ENCODE measurements at regions not wholly inside any gene's neighbourhood (a gene's known extent, or its start where the extent isn't known, plus 50 kb on each side); places are given as distances from the start of the nearest gene placed in this dataset.
"Not testable (repeated sequence)": the region's sequence is repeated elsewhere in the genome, so short reads cannot be mapped to it uniquely, and the experiment has no call there.

- no peak for DNase-seq (ENCODE audit: low spot score)
These were observed 217.8 kb downstream of the SHOX start for GRCh38 chrX:848386-848785.

DNA sequence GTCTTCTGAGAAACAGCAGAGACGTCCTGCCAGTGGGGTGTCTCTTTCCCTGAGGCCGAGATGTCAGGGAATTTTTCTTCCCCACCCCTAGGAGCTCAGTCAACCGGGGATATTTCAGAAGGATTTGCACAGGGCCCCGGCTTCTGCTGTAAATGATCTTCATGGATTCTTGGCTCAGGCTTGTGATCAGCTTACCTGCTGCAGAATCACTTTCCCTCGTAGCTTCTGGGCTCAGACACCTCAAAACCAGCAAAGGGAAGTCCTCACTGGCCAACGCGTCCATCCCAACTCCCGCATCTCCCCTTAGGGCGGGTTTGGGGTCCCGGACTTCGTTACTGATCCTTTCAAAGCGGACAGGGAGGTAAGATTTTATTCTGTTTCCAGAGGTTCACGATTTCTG, 212.7 kb downstream of the SHOX start:
- no peak for DNase-seq (ENCODE audit: low spot score)

DNA sequence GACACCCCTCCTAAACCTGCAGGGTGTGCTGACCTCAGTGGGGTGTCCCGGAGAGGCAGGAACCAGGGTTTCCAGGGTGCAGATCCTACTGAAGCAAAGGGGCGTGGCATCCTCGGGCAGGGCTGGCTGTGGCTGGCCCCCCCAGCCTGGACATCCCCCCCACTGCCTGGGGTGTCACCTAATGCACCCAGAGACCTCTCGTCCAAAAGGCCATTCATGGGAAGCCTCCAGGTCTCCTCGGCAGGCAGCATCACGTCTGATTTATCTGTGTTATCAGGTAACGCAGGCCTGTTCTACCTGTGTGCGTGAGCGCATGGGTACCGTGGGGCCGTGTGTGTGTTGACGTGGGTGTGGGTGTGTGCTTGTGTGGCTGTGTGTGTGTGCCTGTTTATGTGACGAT, 210.0 kb downstream of the SHOX start:
- no peak for DNase-seq (ENCODE audit: low spot score)

- not testable (repeated sequence) for DNase-seq (ENCODE audit: low spot score)
These were observed 208.1 kb downstream of the SHOX start for GRCh38 chrX:838666-839065.

- DNase-seq (ENCODE audit: low spot score), result not testable (repeated sequence)
These were observed 205.3 kb downstream of the SHOX start for GRCh38 chrX:835857-836256.

DNA sequence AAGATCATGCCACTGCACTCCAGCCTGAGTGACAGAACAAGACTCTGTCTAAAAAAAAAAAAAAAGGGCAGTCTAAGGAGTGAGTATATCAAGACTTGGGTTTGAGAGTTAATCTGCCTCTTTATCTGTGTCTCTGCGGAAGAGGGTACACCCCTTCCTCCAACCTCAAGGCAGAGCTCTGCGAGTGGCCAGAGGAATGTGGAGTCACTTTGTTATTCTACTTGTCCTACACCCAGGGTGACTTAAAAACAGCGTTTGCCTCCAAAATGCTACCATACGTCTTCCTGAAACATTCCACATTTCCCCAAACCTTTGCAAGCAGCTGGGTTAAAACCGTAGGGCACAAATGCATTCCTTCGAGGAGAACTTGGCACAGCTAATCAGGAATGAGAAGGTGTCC, 199.9 kb downstream of the SHOX start:
- no peak for DNase-seq (ENCODE audit: low spot score)

DNA sequence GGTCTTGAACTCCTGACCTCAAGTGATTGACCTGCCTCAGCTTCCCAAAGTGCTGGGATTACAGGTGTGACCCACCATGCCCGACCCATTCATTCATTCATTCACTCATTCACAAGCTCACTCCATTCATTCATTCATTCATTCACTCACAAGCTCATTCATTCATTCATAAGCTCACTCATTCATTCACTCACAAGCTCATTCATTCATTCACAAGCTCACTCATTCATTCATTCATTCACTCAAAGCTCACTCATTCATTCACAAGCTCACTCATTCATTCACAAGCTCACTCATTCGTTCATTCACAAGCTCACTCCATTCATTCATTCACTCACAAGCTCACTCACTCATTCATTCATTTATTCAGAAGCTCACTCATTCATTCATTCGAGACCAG, 198.6 kb downstream of the SHOX start:
- no peak for DNase-seq (ENCODE audit: low spot score)

- no peak for DNase-seq (ENCODE audit: low spot score)
These were observed 197.9 kb downstream of the SHOX start for GRCh38 chrX:828411-828959.

DNA sequence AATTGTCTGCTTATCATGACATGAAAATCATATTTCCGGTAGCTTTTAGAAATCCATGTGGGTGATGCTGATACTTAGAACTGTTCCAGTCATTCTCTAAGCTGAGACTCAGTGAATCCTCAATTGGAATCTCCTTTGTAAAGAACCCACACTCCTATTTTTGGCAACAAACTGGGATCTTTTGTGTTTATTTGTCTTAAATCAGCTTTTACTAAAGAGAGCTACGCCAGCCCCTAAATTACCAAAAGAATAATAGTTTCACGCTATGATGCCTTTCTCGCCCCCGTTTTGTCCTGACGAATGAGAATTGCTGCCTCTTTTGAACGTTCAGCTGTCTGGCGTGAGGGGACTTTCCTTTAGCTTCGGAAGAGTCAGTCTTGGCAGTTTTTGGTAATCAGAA, 195.9 kb downstream of the SHOX start:
- DNase-seq (ENCODE audit: low spot score), result no peak

DNA sequence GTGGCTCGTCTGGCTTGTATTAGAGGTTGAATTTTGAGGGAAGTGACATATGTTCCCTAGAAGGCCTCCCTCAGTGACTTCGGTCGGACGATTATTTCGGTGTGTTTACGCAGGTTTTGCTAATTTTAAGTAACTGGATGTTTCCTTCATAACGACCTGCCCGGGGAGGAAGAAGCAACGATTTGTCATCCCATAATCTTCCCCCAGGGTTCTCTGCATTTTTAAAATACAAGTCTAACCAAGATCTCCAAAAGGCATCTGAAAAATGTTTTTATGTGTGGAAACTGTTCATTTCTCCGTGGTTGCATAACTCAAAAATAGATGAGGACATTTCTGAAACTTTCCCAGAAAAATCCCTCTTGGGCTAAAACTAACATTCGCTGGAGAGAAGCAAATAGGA, 195.4 kb downstream of the SHOX start:
- DNase-seq (ENCODE audit: low spot score), result no peak

- DNase-seq (ENCODE audit: low spot score), result not testable (repeated sequence)
These were observed 192.5 kb downstream of the SHOX start for GRCh38 chrX:823073-823472.

- no peak for DNase-seq (ENCODE audit: low spot score)
These were observed 190.9 kb downstream of the SHOX start for GRCh38 chrX:821327-822107.

- no peak for DNase-seq (ENCODE audit: low spot score)
These were observed 189.1 kb downstream of the SHOX start for GRCh38 chrX:819684-820083.

DNA sequence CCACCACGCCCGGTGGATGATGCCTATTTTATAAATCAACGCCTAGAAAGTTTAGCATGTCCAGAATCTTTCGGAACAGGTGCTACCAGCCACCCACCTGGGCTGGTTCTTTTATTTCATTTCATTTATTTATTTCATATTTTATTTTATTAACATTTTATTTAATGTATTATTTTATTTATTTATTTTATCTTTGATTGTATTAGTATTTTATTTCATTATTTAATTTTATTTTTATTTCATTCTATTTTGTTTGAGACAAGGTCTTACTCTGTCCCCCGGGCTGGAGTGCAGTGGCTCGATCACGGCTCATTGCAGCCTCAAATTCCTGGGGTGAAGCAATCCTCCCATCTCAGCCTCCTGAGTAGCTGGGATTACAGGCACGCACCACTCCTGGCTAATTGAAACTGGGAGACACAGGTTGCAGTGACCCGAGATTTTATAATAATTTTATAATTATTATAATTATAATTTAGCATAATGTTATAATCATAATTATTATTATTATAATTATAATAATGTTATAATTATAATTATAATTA, 187.2 kb downstream of the SHOX start:
- DNase-seq (ENCODE audit: low spot score), result no peak

DNA sequence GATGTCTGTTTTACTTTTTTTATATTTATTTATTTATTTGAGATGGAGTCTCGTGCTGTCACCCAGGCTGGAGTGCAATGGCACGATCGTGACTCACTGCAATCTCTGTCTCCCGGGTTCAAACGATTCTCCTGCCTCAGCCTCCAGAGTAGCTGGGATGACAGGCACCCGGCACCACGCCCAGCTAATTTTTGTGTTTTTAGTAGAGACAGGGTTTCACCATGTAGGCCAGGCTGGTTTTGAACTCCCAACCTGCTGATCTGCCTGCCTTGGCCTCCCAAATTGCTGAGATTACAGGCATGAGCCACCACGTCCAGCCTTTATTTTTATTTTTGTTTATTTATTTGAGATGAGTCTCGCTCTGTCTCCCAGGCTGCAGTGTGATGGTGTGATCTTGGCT, 186.6 kb downstream of the SHOX start:
- not testable (repeated sequence) for DNase-seq (ENCODE audit: low spot score)

DNA sequence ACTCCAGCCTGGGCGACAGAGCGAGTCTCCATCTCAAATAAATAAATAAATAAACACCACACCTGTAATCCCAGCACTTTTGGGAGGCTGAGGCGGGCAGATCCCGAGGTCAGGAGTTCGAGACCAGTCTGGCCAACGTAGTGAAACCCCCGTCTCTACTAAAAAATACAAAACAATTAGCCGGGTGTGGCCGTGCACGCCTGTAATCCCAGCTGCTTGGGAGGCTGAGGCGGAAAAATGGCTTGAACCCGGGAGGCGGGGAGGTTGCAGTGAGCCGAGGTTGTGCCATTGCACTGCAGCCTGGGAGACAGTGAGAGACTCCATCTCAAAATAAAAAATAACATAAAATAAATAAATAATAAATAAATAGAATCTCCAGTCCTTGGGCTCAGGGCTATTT, 185.8 kb downstream of the SHOX start:
- no peak for DNase-seq (ENCODE audit: low spot score)

GRCh38 chrX:810186-810585, 179.6 kb downstream of the SHOX start:
- no peak for DNase-seq (ENCODE audit: low spot score)

DNA sequence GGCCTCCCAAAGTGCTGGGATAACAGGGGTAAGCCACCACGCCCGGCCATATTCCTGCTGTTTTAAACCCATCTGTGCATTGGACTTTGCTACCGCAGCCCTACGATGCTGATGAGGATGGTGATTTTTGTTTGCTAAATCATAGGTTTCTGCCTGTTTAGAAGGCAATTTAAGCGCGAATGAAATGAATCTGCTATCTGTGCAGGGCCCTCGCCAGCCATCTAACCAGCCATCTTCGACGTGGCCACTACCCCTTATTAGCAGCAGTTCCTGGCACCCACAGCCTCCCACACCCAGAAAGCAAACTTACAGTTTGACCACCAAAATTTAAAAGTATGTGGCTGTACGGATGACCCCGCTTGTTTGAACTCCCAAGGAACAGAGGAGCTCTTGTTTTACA, 178.5 kb downstream of the SHOX start:
- DNase-seq (ENCODE audit: low spot score), result no peak

DNA sequence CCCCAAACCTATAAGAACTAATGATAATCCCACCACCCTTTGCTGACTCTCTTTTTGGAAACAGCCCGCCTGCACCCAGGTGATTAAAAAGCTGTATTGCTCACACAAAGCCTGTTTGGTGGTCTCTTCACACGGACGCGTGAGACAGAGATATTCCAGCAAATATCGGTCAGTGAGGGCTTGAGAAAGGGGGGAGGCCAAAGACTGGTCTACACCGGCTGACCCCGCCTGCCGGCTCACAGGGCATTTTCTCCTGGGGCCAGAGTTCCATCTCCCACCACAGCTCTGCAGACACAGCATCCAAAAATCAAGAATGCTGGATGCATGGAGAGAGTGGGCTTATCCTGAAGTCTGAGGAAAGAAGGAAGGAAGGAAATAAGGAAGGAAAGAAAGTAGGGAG, 176.0 kb downstream of the SHOX start:
- no peak for DNase-seq (ENCODE audit: low spot score)

GRCh38 chrX:805988-806387, 175.4 kb downstream of the SHOX start:
- DNase-seq (ENCODE audit: low spot score), result no peak

DNA sequence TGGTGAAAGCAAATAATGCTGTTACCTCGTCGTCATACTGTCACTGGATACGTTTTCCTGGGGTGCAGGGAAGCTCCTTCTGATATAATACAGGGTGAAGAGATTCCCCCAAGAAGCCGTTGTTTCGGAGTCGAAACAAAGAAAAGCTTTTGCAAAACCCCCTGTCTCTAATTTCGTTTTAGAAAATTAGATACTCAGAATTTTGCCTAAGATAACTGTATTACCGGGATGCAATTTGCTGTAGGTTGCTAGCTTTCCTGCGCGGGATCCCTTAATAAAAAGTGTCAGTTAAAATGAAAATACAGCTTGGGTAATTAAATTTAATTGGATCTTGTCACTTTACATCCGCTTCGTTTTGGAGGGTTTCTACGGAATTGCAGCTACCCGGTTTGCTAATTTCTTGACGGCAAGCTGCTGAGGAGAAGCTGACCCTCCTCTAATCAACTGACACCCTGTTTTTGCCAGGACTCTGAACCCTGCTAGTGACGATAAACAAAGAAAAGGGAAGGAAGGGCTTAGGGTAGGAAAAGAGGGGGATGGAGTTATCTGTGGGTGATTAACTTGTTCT, 174.6 kb downstream of the SHOX start:
- no peak for DNase-seq (ENCODE audit: low spot score)

- DNase-seq (ENCODE audit: low spot score), result no peak
These were observed 172.3 kb downstream of the SHOX start for GRCh38 chrX:802846-803245.

DNA sequence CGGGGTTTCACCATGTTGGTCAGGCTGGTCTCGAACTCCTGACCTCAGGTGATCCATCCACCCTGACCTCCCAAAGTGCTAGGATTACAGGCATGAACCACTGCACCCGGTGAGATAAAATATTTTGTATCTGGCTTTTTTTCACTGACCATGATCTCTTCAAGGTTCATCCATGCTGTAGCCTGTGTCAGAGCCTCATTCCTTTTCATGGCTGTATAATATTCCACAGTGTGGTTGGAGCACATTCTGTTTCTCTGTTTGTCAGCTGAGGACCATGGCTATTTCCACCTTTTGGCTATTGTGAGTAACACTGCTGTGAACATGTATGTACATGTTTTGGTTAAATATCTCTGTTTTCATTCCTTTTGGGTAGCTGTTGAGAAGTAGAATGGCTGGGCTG, 169.2 kb downstream of the SHOX start:
- no peak for DNase-seq (ENCODE audit: low spot score)

Measured in putamen (tissue), 1 donor.